ENCODE measurements at regions not wholly inside any gene's neighbourhood (a gene's known extent, or its start where the extent isn't known, plus 50 kb on each side); places are given as distances from the start of the nearest gene placed in this dataset.

- no peak for TF ChIP-seq ARID4B (CRISPR knock-in tag; IDR thresholded peaks at IDR 0.05)
Measured at GRCh38 chr21:18991846-18992245, 588.3 kb upstream of the TMPRSS15 start (continued).

- BruUV-seq (replicated peaks) = no TSS peak
- intact Hi-C loops (cut with micrococcal nuclease) = no loop called here
- FAIRE-seq = no peak
- no peak overlapping the region for H3K4me2 ChIP-seq (ENCODE audit: insufficient read depth, low read length)
- H2AFZ ChIP-seq (ENCODE audit: low read depth, low read length) = no peak overlapping the region
- ChIA-PET POLR2A (no interaction called here), CTCF (ENCODE audit: low intra/inter-chr PET ratio) (no interaction called here)
- no peak overlapping the region for H3K4me3 ChIP-seq
- no peaks in the 10 kb centered on the region for H3K79me2 ChIP-seq (ENCODE audit: control insufficient read depth, insufficient read depth, low read length)
- no peaks in the 10 kb centered on the region for H3K4me1 ChIP-seq (replicated peaks in 1 of 2; ENCODE audit: control insufficient read depth in 2 of 2, insufficient read depth in 2 of 2, low read length in 2 of 2)
- no peak overlapping the region for H3K9ac ChIP-seq (ENCODE audit: insufficient read depth in 1 of 2, low read depth in 2 of 2, low read length in 2 of 2)
- no peaks in the 10 kb centered on the region for H4K20me1 ChIP-seq (replicated peaks; ENCODE audit: control insufficient read depth, insufficient read depth, low read length)
- no peak for TF ChIP-seq ATF7 (IDR thresholded peaks at IDR 0.05)
- no peak for TF ChIP-seq DIDO1 (tag; IDR thresholded peaks at IDR 0.05; ENCODE audit: low read depth)
- no peak for TF ChIP-seq GATA2 (CRISPR knock-in tag; IDR thresholded peaks at IDR 0.05)
- no peak for TF ChIP-seq NCOR1 (IDR thresholded peaks at IDR 0.05)
- no peak for TF ChIP-seq ZNF165 (CRISPR knock-in tag; IDR thresholded peaks at IDR 0.05; ENCODE audit: borderline replicate concordance)
- no peak for TF ChIP-seq TSHZ1 (CRISPR knock-in tag; IDR thresholded peaks at IDR 0.05)
- TF ChIP-seq SIN3A (IDR thresholded peaks at IDR 0.05; ENCODE audit: borderline replicate concordance in 2 of 2, control insufficient read depth in 1 of 2, low read depth in 2 of 2, low read length in 2 of 2) = no peak
- no peak for TF ChIP-seq SREBF2 (CRISPR knock-in tag; IDR thresholded peaks at IDR 0.05)
- in situ Hi-C loops (cut with MboI) = no loop called here
- H3K9me3 ChIP-seq (replicated peaks; ENCODE audit: control insufficient read depth, insufficient read depth, low read depth, low read length) = no peaks in the 10 kb centered on the region
- H3K27ac ChIP-seq (ENCODE audit: extremely low read depth, low read depth, low read length) = no peak overlapping the region
- 3% methylated on average over 3 of the region's 3 CpGs for whole genome bisulfite sequencing (ENCODE audit: insufficient coverage, low coverage, missing lambda C conversion rate)
- no peaks in the 10 kb centered on the region for H3K36me3 ChIP-seq (ENCODE audit: control insufficient read depth, insufficient read depth, low read length)
- no peak for ATAC-seq
- H3K9me1 ChIP-seq (ENCODE audit: control insufficient read depth, insufficient read depth, low read length) = no peaks in the 10 kb centered on the region
- DNase-seq (ENCODE audit: extremely low read depth in 1 of 4, low spot score in 3 of 4) = no peak
- no peaks in the 10 kb centered on the region for H3K27me3 ChIP-seq (ENCODE audit: control insufficient read depth in 2 of 2, insufficient read depth in 2 of 2, low read length in 2 of 2)
Measured at GRCh38 chr21:19010251-19010650, 606.7 kb upstream of the TMPRSS15 start.

Data from K562 (cell line).